Smooth muscle cell (in vitro differentiated cells): ENCODE measurements at regions not wholly inside any gene's neighbourhood (a gene's known extent, or its start where the extent isn't known, plus 50 kb on each side); places are given as distances from the start of the nearest gene placed in this dataset.

Source experiments
- DNase-seq: peaks from one replicate; lab custom pipeline; 2025; ENCODE audit not compliant: unreplicated experiment; lab: John Stamatoyannopoulos, UW
- H2AFZ ChIP-seq: fragments of 200-600 bp; sonication (generic); 2 replicates; pipeline ENCODE4 v1.6.0; 2016; ENCODE audit warnings: antibody characterized with exemption, low read depth, mild to moderate bottlenecking
- H3F3A ChIP-seq: fragments of 200-600 bp; sonication (generic); 2 replicates; pipeline ENCODE4 v1.6.0; 2017; ENCODE audit warnings: antibody characterized with exemption, low read depth
- H3K27ac ChIP-seq: fragments of 200-600 bp; sonication (generic); 2 replicates; pipeline ENCODE4 v1.5.1; 2016; ENCODE audit warnings: low read depth, mild to moderate bottlenecking
- H3K27me3 ChIP-seq: fragments of 200-600 bp; sonication (generic); 2 replicates; pipeline ENCODE4 v1.6.1; 2016; ENCODE audit warnings: low read depth, mild to moderate bottlenecking
- H3K36me3 ChIP-seq: fragments of 200-600 bp; sonication (generic); 2 replicates; pipeline ENCODE4 v1.5.1; 2016; ENCODE audit warnings: low read depth
- H3K4me1 ChIP-seq: fragments of 200-600 bp; sonication (generic); 2 replicates; pipeline ENCODE4 v1.5.1; 2016; ENCODE audit warnings: low read depth
- H3K4me2 ChIP-seq: fragments of 200-600 bp; sonication (generic); 2 replicates; pipeline ENCODE4 v1.6.0; 2016; ENCODE audit warnings: mild to moderate bottlenecking
- H3K4me3 ChIP-seq: fragments of 200-600 bp; sonication (generic); 2 replicates; pipeline ENCODE4 v1.5.1; 2016; ENCODE audit warnings: mild to moderate bottlenecking
- H3K79me2 ChIP-seq: fragments of 200-600 bp; sonication (generic); 2 replicates; pipeline ENCODE4 v1.6.0; 2016; ENCODE audit warnings: low read depth, mild to moderate bottlenecking
- H3K9ac ChIP-seq: fragments of 200-600 bp; sonication (generic); 2 replicates; pipeline ENCODE4 v1.6.0; 2016; ENCODE audit warnings: low read depth
- H3K9me3 ChIP-seq: fragments of 200-600 bp; sonication (generic); replicated peaks from 2 replicates; pipeline ENCODE4 v1.5.1; 2016; ENCODE audit warnings: low read depth
- H4K20me1 ChIP-seq: fragments of 200-600 bp; sonication (generic); 2 replicates; pipeline ENCODE4 v1.6.0; 2016; ENCODE audit warnings: low read depth
- WGBS: methylation state at CpG from one replicate; pipeline ENCODE4 v1.1.7; 2016; ENCODE audit warnings: low lambda C conversion rate; 5-methylcytosine and 5-hydroxymethylcytosine counted together
- TF ChIP-seq, protein P1 (sequence below): fragments of 200-600 bp; sonication (generic); IDR thresholded peaks from 2 replicates; pipeline ENCODE4 v1.5.1; 2017; ENCODE audit warnings: borderline replicate concordance, mild to moderate bottlenecking, antibody characterized with exemption; ENCODE audit not compliant: insufficient read depth, poor library complexity, severe bottlenecking

DNA sequence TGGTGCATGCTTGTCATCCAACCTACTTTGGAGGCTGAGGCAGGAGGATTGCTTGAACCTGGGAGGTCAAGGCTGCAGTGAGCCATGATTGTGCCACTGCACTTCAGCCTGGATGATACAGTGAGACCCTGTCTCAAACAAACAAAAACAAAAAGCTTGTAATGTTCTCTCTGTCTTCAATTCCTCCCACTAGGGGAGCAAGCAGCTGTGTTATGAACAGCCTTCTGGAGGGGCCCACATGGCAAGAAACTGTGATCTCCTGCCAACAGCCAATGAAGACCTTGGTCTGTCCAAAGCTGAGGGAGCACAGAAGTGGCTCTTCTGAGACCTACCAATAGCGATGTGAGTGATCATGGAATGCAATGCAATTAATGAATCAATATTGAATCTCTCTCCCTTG, 229.2 kb downstream of the SEC23IP start:
- TF ChIP-seq, protein P1, sequence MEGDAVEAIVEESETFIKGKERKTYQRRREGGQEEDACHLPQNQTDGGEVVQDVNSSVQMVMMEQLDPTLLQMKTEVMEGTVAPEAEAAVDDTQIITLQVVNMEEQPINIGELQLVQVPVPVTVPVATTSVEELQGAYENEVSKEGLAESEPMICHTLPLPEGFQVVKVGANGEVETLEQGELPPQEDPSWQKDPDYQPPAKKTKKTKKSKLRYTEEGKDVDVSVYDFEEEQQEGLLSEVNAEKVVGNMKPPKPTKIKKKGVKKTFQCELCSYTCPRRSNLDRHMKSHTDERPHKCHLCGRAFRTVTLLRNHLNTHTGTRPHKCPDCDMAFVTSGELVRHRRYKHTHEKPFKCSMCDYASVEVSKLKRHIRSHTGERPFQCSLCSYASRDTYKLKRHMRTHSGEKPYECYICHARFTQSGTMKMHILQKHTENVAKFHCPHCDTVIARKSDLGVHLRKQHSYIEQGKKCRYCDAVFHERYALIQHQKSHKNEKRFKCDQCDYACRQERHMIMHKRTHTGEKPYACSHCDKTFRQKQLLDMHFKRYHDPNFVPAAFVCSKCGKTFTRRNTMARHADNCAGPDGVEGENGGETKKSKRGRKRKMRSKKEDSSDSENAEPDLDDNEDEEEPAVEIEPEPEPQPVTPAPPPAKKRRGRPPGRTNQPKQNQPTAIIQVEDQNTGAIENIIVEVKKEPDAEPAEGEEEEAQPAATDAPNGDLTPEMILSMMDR = no peak
- Histone ChIP-seq H3K9ac (no peak overlapping the region), H3K4me3 (no peak overlapping the region), H4K20me1 (no peaks in the 10 kb centered on the region), H3K4me2 (no peak overlapping the region), H3K4me1 (no peaks in the 10 kb centered on the region), H3F3A (no peaks in the 10 kb centered on the region), H3K9me3 (no peaks in the 10 kb centered on the region), H3K79me2 (no peaks in the 10 kb centered on the region), H3K27ac (no peak overlapping the region), H3K27me3 (no peaks in the 10 kb centered on the region), H2AFZ (no peak overlapping the region), H3K36me3 (no peaks in the 10 kb centered on the region)
- 93% methylated on average over 1 of the region's 1 CpG for WGBS
- DNase-seq = no peak

DNA sequence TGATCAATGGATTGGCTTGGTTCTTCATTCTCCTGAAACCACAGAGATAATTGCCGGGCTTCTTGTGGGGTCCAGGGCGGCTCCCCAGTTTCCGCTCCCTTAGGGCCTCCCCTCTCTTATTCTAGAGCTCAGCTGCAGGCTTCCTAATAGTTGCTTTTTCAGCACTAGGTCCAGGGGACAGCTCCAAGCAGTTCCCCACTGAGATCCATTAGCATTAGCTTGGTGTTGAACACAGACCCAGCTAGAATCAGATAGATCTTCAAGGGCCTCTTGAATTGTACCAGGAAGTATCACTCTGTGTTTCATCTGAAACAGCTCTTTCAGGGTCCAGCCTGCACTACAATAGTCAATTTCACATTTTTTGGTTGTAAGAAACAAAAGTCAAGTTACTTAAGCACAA, 238.7 kb downstream of the SEC23IP start:
- peaks cover 7% of the 10 kb centered on the region for H3K4me1 ChIP-seq
- H3K9me3 ChIP-seq = no peaks in the 10 kb centered on the region
- no peak overlapping the region for H3K4me2 ChIP-seq
- no peaks in the 10 kb centered on the region for H3K27me3 ChIP-seq
- no peaks in the 10 kb centered on the region for H4K20me1 ChIP-seq
- WGBS = 55% methylated on average over 3 of the region's 3 CpGs
- no peak for DNase-seq
- no peak overlapping the region for H3K4me3 ChIP-seq
- no peak overlapping the region for H3K9ac ChIP-seq
- TF ChIP-seq, protein P1 = no peak
- no peaks in the 10 kb centered on the region for H3K36me3 ChIP-seq
- H3K79me2 ChIP-seq = no peaks in the 10 kb centered on the region
- no peaks in the 10 kb centered on the region for H3F3A ChIP-seq
- no peak overlapping the region for H3K27ac ChIP-seq
- no peak overlapping the region for H2AFZ ChIP-seq

DNA sequence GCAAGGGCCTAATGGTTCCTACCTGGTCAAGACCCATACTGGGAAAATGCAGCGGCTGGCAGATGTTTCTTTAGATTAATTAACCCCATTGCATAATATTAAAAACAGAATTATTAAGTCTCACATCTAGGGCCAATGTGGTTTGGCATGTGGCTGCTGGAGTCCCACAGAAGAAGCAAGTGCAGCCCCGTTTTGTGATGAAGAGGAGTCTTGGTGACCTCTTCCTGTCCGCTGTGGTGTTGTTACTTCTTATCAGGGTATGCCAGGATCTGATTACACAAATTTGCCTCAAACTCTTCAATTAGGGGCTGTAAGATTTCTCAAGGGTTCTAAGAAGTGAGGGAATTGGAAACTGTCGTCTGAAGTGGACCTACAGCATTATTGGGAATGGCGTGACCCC, 240.3 kb downstream of the SEC23IP start:
- no peaks in the 10 kb centered on the region for H3K9me3 ChIP-seq
- H3K9ac ChIP-seq = no peak overlapping the region
- no peak overlapping the region for H3K27ac ChIP-seq
- TF ChIP-seq, protein P1 = no peak
- no peak for DNase-seq
- WGBS = 88% methylated on average over 5 of the region's 5 CpGs
- H3K4me3 ChIP-seq = no peak overlapping the region
- H3K4me1 ChIP-seq = peaks cover 5% of the 10 kb centered on the region
- no peak overlapping the region for H3K4me2 ChIP-seq
- no peaks in the 10 kb centered on the region for H3K36me3 ChIP-seq
- H3K79me2 ChIP-seq = no peaks in the 10 kb centered on the region
- H3K27me3 ChIP-seq = no peaks in the 10 kb centered on the region
- no peaks in the 10 kb centered on the region for H3F3A ChIP-seq
- H2AFZ ChIP-seq = no peak overlapping the region
- no peaks in the 10 kb centered on the region for H4K20me1 ChIP-seq

DNA sequence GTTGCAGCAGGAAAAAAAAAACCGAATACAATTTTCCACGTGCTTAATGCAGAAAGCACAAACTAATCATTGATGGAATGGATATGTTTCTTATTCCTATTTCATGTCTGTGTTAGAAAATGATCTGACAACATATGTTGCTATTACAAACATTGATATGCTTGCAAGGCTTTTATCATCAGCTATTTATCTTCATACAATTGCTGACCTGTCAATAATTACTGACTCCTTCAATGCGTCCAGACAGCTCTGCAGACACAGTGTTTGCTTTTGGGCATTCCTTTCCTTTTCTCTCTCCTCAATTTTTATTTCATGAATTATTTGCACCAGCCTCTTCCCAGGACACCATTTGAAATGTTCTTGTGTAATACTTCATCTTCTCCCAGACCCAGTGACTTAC, 246.2 kb downstream of the SEC23IP start:
- H3K9me3 ChIP-seq = no peaks in the 10 kb centered on the region
- H3K4me2 ChIP-seq = no peak overlapping the region
- no peak overlapping the region for H3K4me3 ChIP-seq
- H3F3A ChIP-seq = no peaks in the 10 kb centered on the region
- no peaks in the 10 kb centered on the region for H3K79me2 ChIP-seq
- H4K20me1 ChIP-seq = no peaks in the 10 kb centered on the region
- no peaks in the 10 kb centered on the region for H3K27me3 ChIP-seq
- no peak overlapping the region for H3K27ac ChIP-seq
- H3K4me1 ChIP-seq = no peaks in the 10 kb centered on the region
- no peak overlapping the region for H3K9ac ChIP-seq
- no peak for DNase-seq
- no peaks in the 10 kb centered on the region for H3K36me3 ChIP-seq
- 85% methylated on average over 3 of the region's 3 CpGs for WGBS
- TF ChIP-seq, protein P1 = no peak
- no peak overlapping the region for H2AFZ ChIP-seq
